Bronchial epithelial cell (primary cell): ENCODE measurements at regions not wholly inside any gene's neighbourhood (a gene's known extent, or its start where the extent isn't known, plus 50 kb on each side); places are given as distances from the start of the nearest gene placed in this dataset.

Experiments used
- DNase-seq: peaks from one replicate; pipeline ENCODE4 v3.0.0-alpha.2; 2010; ENCODE audit warnings: low read depth
- FAIRE-seq: peaks from 2 replicates; lab custom pipeline; 2011; peaks lifted over from hg19 to GRCh38; lab: Jason Lieb, UNC
- H3K27me3 ChIP-seq: 2 replicates; pipeline ENCODE4 v1.5.1; 2011; ENCODE audit warnings: low read length; ENCODE audit not compliant: control insufficient read depth, insufficient read depth
- H3K36me3 ChIP-seq: 2 replicates; pipeline ENCODE4 v1.5.1; 2011; ENCODE audit warnings: low read length; ENCODE audit not compliant: control insufficient read depth, insufficient read depth
- H3K4me3 ChIP-seq: 2 replicates; pipeline ENCODE4 v1.5.1; 2011; ENCODE audit warnings: mild to moderate bottlenecking, low read depth, low read length, control low read depth
- CTCF ChIP-seq: IDR thresholded peaks from 2 replicates; pipeline ENCODE4 v1.5.1; 2011; ENCODE audit warnings: mild to moderate bottlenecking, moderate library complexity, low read length, control low read depth, inconsistent platforms; ENCODE audit not compliant: insufficient read depth, severe bottlenecking

- no peaks in the 10 kb centered on the region for H3K27me3 ChIP-seq
- no peaks in the 10 kb centered on the region for H3K36me3 ChIP-seq
- no peak overlapping the region for H3K4me3 ChIP-seq
- DNase-seq (no peak), FAIRE-seq (no peak)
- no peak for TF ChIP-seq CTCF
Observed at GRCh38 chr4:177841258-177841657, 399.0 kb upstream of the AGA start.

- no peak for TF ChIP-seq CTCF
- H3K4me3 ChIP-seq, result no peak overlapping the region
- no peaks in the 10 kb centered on the region for H3K27me3 ChIP-seq
- no peaks in the 10 kb centered on the region for H3K36me3 ChIP-seq
- FAIRE-seq (no peak), DNase-seq (no peak)
Observed at GRCh38 chr4:177853229-177853628, 411.0 kb upstream of the AGA start.

GRCh38 chr4:177855507-177856197, 413.4 kb upstream of the AGA start:
- Histone ChIP-seq H3K27me3 (no peaks in the 10 kb centered on the region), H3K4me3 (no peak overlapping the region), H3K36me3 (no peaks in the 10 kb centered on the region)
- no peak for FAIRE-seq
- no peak for TF ChIP-seq CTCF
- DNase-seq, result no peak

- DNase-seq (no peak), FAIRE-seq (no peak)
- no peaks in the 10 kb centered on the region for H3K36me3 ChIP-seq
- H3K27me3 ChIP-seq, result no peaks in the 10 kb centered on the region
- no peak for TF ChIP-seq CTCF
- H3K4me3 ChIP-seq, result no peak overlapping the region
Observed at GRCh38 chr4:177860171-177860570, 417.9 kb upstream of the AGA start.

GRCh38 chr4:177861551-177862094, 419.4 kb upstream of the AGA start:
- no peak for FAIRE-seq
- Histone ChIP-seq H3K4me3 (no peak overlapping the region), H3K36me3 (no peaks in the 10 kb centered on the region), H3K27me3 (no peaks in the 10 kb centered on the region)
- no peak for TF ChIP-seq CTCF
- DNase-seq, result no peak

- TF ChIP-seq CTCF, result no peak
- no peaks in the 10 kb centered on the region for H3K36me3 ChIP-seq
- H3K4me3 ChIP-seq, result no peak overlapping the region
- no peak for FAIRE-seq
- DNase-seq, result no peak
- H3K27me3 ChIP-seq, result no peaks in the 10 kb centered on the region
Observed at GRCh38 chr4:177862541-177863176, 420.4 kb upstream of the AGA start.
